IMR-90 (cell line): ENCODE measurements at regions not wholly inside any gene's neighbourhood (a gene's known extent, or its start where the extent isn't known, plus 50 kb on each side); places are given as distances from the start of the nearest gene placed in this dataset.

Source experiments
- ATAC-seq: fragments of 200-7000 bp; cut with Tn5 transposase; 2 replicates; pipeline ENCODE4 v1.9.1; 2020; ENCODE audit warnings: low read depth, mild to moderate bottlenecking, moderate library complexity
- BruUV-seq: library from RNA; stranded (reverse); fragments of 400-500 nt; replicated peaks from 2 replicates; lab custom pipeline; 2021; lab: Mats Ljungman, UMichigan
- CTCF ChIA-PET: fragments of 300-600 bp; formaldehyde crosslinking; extraction: SDS; loops from one replicate; lab custom pipeline; 2021; ENCODE audit warnings: antibody characterized with exemption; lab: Yijun Ruan, JAX
- POLR2A ChIA-PET: fragments of 300-600 bp; sonication (Branson Sonifier 250); formaldehyde crosslinking; loops from one replicate; lab custom pipeline; 2022; ENCODE audit warnings: antibody characterized with exemption; ENCODE audit not compliant: unreplicated experiment; lab: Charles Lee
- DNase-seq: peaks from one replicate; pipeline ENCODE4 v3.0.0; 2013
- H2AFZ ChIP-seq: replicated peaks from 2 replicates; pipeline ENCODE3; 2013; ENCODE audit warnings: low read length, mild to moderate bottlenecking; ENCODE audit not compliant: poor library complexity
- H2AK5ac ChIP-seq: 2 replicates; pipeline ENCODE4 v1.6.1; 2013; ENCODE audit warnings: low read depth, low read length, inconsistent platforms
- H2AK9ac ChIP-seq: replicated peaks from 2 replicates; pipeline ENCODE3; 2013; ENCODE audit warnings: mild to moderate bottlenecking, low read depth, low read length, moderate library complexity; ENCODE audit not compliant: poor library complexity
- H2BK120ac ChIP-seq: 2 replicates; pipeline ENCODE4 v1.6.1; 2013; ENCODE audit warnings: low read depth, low read length, inconsistent platforms
- H2BK15ac ChIP-seq: 3 replicates; pipeline ENCODE4 v1.6.1; 2013; ENCODE audit warnings: low read depth, low read length, inconsistent platforms
- H2BK20ac ChIP-seq: 2 replicates; pipeline ENCODE4 v1.6.1; 2013; ENCODE audit warnings: low read depth, mild to moderate bottlenecking, inconsistent platforms, low read length, moderate library complexity
- H2BK5ac ChIP-seq: 2 replicates; pipeline ENCODE4 v1.6.1; 2013; ENCODE audit warnings: mild to moderate bottlenecking, low read depth, low read length, inconsistent platforms; ENCODE audit not compliant: poor library complexity, severe bottlenecking
- H3K14ac ChIP-seq: replicated peaks from 2 replicates; pipeline ENCODE4 v1.6.1; 2013; ENCODE audit warnings: low read depth, low read length, inconsistent platforms
- H3K18ac ChIP-seq: 2 replicates; pipeline ENCODE4 v1.6.1; 2013; ENCODE audit warnings: low read depth, low read length, control low read depth
- H3K23ac ChIP-seq: 2 replicates; pipeline ENCODE4 v1.6.1; 2013; ENCODE audit warnings: low read depth, low read length, inconsistent platforms
- H3K27ac ChIP-seq: 2 replicates; pipeline ENCODE4 v1.5.1; 2013; ENCODE audit warnings: mild to moderate bottlenecking, control low read depth, low read length; ENCODE audit not compliant: insufficient read depth
- H3K27me3 ChIP-seq: 2 replicates; pipeline ENCODE4 v1.6.1; 2013; ENCODE audit warnings: low read length; ENCODE audit not compliant: control insufficient read depth, insufficient read depth
- H3K36me3 ChIP-seq: 2 replicates; pipeline ENCODE4 v1.6.1; 2013; ENCODE audit warnings: low read length, mixed read lengths; ENCODE audit not compliant: control insufficient read depth, insufficient read depth
- H3K4ac ChIP-seq: 2 replicates; pipeline ENCODE4 v1.6.1; 2013; ENCODE audit warnings: low read depth, low read length, inconsistent platforms
- H3K4me1 ChIP-seq: 2 replicates; pipeline ENCODE4 v1.6.1; 2013; ENCODE audit warnings: low read length, mixed read lengths; ENCODE audit not compliant: control insufficient read depth, insufficient read depth
- H3K4me2 ChIP-seq: 2 replicates; pipeline ENCODE4 v1.6.1; 2013; ENCODE audit warnings: low read depth, mild to moderate bottlenecking, control low read depth, low read length, moderate library complexity
- H3K4me3 ChIP-seq: 2 replicates; pipeline ENCODE4 v1.5.1; 2013; ENCODE audit warnings: low read depth, mild to moderate bottlenecking, control low read depth, low read length, moderate library complexity; ENCODE audit not compliant: insufficient read depth
- H3K56ac ChIP-seq: 2 replicates; pipeline ENCODE4 v1.6.1; 2013; ENCODE audit warnings: low read length, inconsistent platforms; ENCODE audit not compliant: insufficient read depth; ENCODE audit errors: extremely low read depth
- H3K79me1 ChIP-seq, 2 experiments: 2 replicates each; pipeline ENCODE4 v1.6.1; 2013; ENCODE audit warnings: low read length in 2 of 2, inconsistent platforms in 1 of 2, low read depth in 1 of 2
- H3K9ac ChIP-seq: 2 replicates; pipeline ENCODE4 v1.6.1; 2013; ENCODE audit warnings: low read depth, low read length, control low read depth
- H3K9me1 ChIP-seq: 2 replicates; pipeline ENCODE4 v1.6.1; 2013; ENCODE audit warnings: low read length, inconsistent platforms; ENCODE audit not compliant: insufficient read depth
- H3K9me3 ChIP-seq: 2 replicates; pipeline ENCODE4 v1.6.1; 2013; ENCODE audit warnings: low read length; ENCODE audit not compliant: control insufficient read depth, insufficient read depth
- H4K20me1 ChIP-seq: 2 replicates; pipeline ENCODE4 v1.6.1; 2013; ENCODE audit warnings: low read length, inconsistent platforms; ENCODE audit not compliant: insufficient read depth
- H4K5ac ChIP-seq: 2 replicates; pipeline ENCODE4 v1.6.1; 2013; ENCODE audit warnings: mild to moderate bottlenecking, low read depth, low read length, control low read depth
- H4K8ac ChIP-seq, 2 experiments: 2 replicates each; pipeline ENCODE4 v1.6.1; 2013; ENCODE audit warnings: low read depth in 2 of 2, low read length in 2 of 2, control low read depth in 1 of 2, inconsistent platforms in 1 of 2
- H4K91ac ChIP-seq: 2 replicates; pipeline ENCODE4 v1.6.1; 2013; ENCODE audit warnings: low read depth, low read length, inconsistent platforms; ENCODE audit not compliant: insufficient read depth
- BHLHE40 ChIP-seq: fragments of 150-350 bp; IDR thresholded peaks from 2 replicates; pipeline ENCODE4 v1.6.1; 2016; ENCODE audit warnings: mild to moderate bottlenecking, low read depth, low read length
- CHD1 ChIP-seq: IDR thresholded peaks from 2 replicates; pipeline ENCODE4 v1.6.1; 2012; ENCODE audit warnings: low read depth, low read length, improper control_type of control experiment
- ELK1 ChIP-seq: fragments of 150-350 bp; IDR thresholded peaks from 2 replicates; pipeline ENCODE4 v1.6.1; 2016; ENCODE audit warnings: low read depth, mild to moderate bottlenecking, low read length, moderate library complexity, borderline replicate concordance
- FOS ChIP-seq: fragments of 150-350 bp; IDR thresholded peaks from 2 replicates; pipeline ENCODE4 v1.6.1; 2016; ENCODE audit warnings: low read depth, low read length
- NFE2L2 ChIP-seq: fragments of 150-350 bp; IDR thresholded peaks from 2 replicates; pipeline ENCODE4 v1.6.1; 2016; ENCODE audit warnings: low read depth, mild to moderate bottlenecking, low read length
- RAD21 ChIP-seq: IDR thresholded peaks from 2 replicates; pipeline ENCODE4 v1.6.1; 2012; ENCODE audit warnings: low read length, improper control_type of control experiment
- RCOR1 ChIP-seq: IDR thresholded peaks from 2 replicates; pipeline ENCODE4 v1.6.1; 2012; ENCODE audit warnings: mild to moderate bottlenecking, low read length, improper control_type of control experiment; ENCODE audit not compliant: insufficient replicate concordance
- SMC3 ChIP-seq: fragments of 150-350 bp; IDR thresholded peaks from 2 replicates; pipeline ENCODE4 v1.6.1; 2016; ENCODE audit warnings: low read depth, mild to moderate bottlenecking, antibody characterized with exemption, low read length, moderate library complexity
- USF2 ChIP-seq: fragments of 150-350 bp; IDR thresholded peaks from 2 replicates; pipeline ENCODE4 v1.6.1; 2017; ENCODE audit warnings: mild to moderate bottlenecking, antibody characterized with exemption, low read length, low read depth
- WGBS, 2 experiments: methylation state at CpG; one replicate each; pipeline versions ENCODE4 v1.1.5 to v1.1.7; 2013; ENCODE audit warnings: missing lambda C conversion rate in 2 of 2; ENCODE audit not compliant: insufficient read length in 1 of 2; ENCODE audit errors: extremely low coverage in 2 of 2; 5-methylcytosine and 5-hydroxymethylcytosine counted together
- dilution Hi-C: fragments of 300-500 bp; cut with HindIII; formaldehyde crosslinking; loops from one replicate; pipeline ENCODE4 v1.14.3; 2018; ENCODE audit warnings: low sequenced_read_pairs; ENCODE audit not compliant: unreplicated experiment
- in situ Hi-C: fragments of 300-500 bp; cut with MboI; formaldehyde crosslinking; loops from 3 replicates; pipeline ENCODE4 v1.14.3; 2019; ENCODE audit warnings: low sequenced_read_pairs, inconsistent platforms, mixed read lengths
- intact Hi-C: fragments of 100-400 bp; cut with micrococcal nuclease; formaldehyde crosslinking; loops from 2 replicates; pipeline ENCODE4 v1.10.0; 2022

GRCh38 chr3:55166576-55167555 lies 239.0 kb upstream of the LRTM1 start:
- dilution Hi-C loops (no loop called here), intact Hi-C loops (loop anchor here (1.0 to 10.0 kb wide), 10 partner anchors 100 to 878 kb away; no protein-coding TSS in a partner anchor), in situ Hi-C loops (loop anchor here (5.0 to 10.0 kb wide), 4 partner anchors 215 to 558 kb away; no protein-coding TSS in a partner anchor)
- Histone ChIP-seq H3K4me2 (peak overlapping the region; percentile 8; the same call in 1 of the 2 replicates), H3K56ac (peak overlapping the region; percentile 96), H3K18ac (peak overlapping the region; percentile 97), H3K4me1 (peaks cover 39% of the 10 kb centered on the region), H2AFZ (peak overlapping the region; percentile 62), H3K9ac (peak overlapping the region; percentile 47), H3K9me1 (peaks cover 25% of the 10 kb centered on the region), H2BK15ac (peak overlapping the region; percentile 92), H3K27ac (peak overlapping the region; percentile 90), H4K8ac (peak overlapping the region; percentile 88 to 98), H2BK20ac (peak overlapping the region; percentile 100), H4K91ac (peak overlapping the region; percentile 99), H4K5ac (peak overlapping the region; percentile 96), H3K79me1 (peaks cover 7 to 15% of the 10 kb centered on the region in 2 experiments), H3K36me3 (no peaks in the 10 kb centered on the region), H3K9me3 (no peaks in the 10 kb centered on the region), H3K27me3 (no peaks in the 10 kb centered on the region), H2AK9ac (peak overlapping the region; percentile 81), H2BK120ac (peak overlapping the region; percentile 100), H2AK5ac (peak overlapping the region; percentile 99), H3K14ac (peak overlapping the region; percentile 98), H3K4ac (peak overlapping the region; percentile 100), H3K23ac (peak overlapping the region; percentile 98), H2BK5ac (peak overlapping the region; percentile 100), H4K20me1 (no peaks in the 10 kb centered on the region), H3K4me3 (no peak overlapping the region)
- 86% methylated on average over 1 of the region's 5 CpGs; no CpG with 5 or more reads in 1 of the 2 experiments for WGBS, 2 experiments
- TF ChIP-seq FOS (no peak), USF2 (no peak), RAD21 (peak; percentile 31), ELK1 (no peak), SMC3 (no peak), BHLHE40 (no peak), CHD1 (no peak), NFE2L2 (no peak), RCOR1 (peak; percentile 13)
- ChIA-PET POLR2A (interaction anchor here (0.6 to 1.6 kb wide), 7 partner anchors 25 to 320 kb away, joined by 3 to 8 read pairs (median 4); partner anchors contain the start of gene WNT5A), CTCF (interaction anchor here (1.1 to 1.3 kb wide), 2 partner anchors 101 to 212 kb away, joined by 3 read pairs; no protein-coding TSS in a partner anchor)
- no peak for ATAC-seq
- peak; percentile 57 for DNase-seq
- BruUV-seq, result no TSS peak
